IMR-90 (cell line): ENCODE measurements at regions not wholly inside any gene's neighbourhood (a gene's known extent, or its start where the extent isn't known, plus 50 kb on each side); places are given as distances from the start of the nearest gene placed in this dataset.

Experiments
- ATAC-seq: fragments of 200-7000 bp; cut with Tn5 transposase; 2 replicates; pipeline ENCODE4 v1.9.1; 2020; ENCODE audit warnings: low read depth, mild to moderate bottlenecking, moderate library complexity
- BruUV-seq: library from RNA; stranded (reverse); fragments of 400-500 nt; replicated peaks from 2 replicates; lab custom pipeline; 2021; lab: Mats Ljungman, UMichigan
- CTCF ChIA-PET: fragments of 300-600 bp; formaldehyde crosslinking; extraction: SDS; loops from one replicate; lab custom pipeline; 2021; ENCODE audit warnings: antibody characterized with exemption; lab: Yijun Ruan, JAX
- POLR2A ChIA-PET: fragments of 300-600 bp; sonication (Branson Sonifier 250); formaldehyde crosslinking; loops from one replicate; lab custom pipeline; 2022; ENCODE audit warnings: antibody characterized with exemption; ENCODE audit not compliant: unreplicated experiment; lab: Charles Lee
- DNase-seq: peaks from one replicate; pipeline ENCODE4 v3.0.0; 2013
- H2AFZ ChIP-seq: replicated peaks from 2 replicates; pipeline ENCODE3; 2013; ENCODE audit warnings: low read length, mild to moderate bottlenecking; ENCODE audit not compliant: poor library complexity
- H2AK5ac ChIP-seq: 2 replicates; pipeline ENCODE4 v1.6.1; 2013; ENCODE audit warnings: low read depth, low read length, inconsistent platforms
- H2AK9ac ChIP-seq: replicated peaks from 2 replicates; pipeline ENCODE3; 2013; ENCODE audit warnings: mild to moderate bottlenecking, low read depth, low read length, moderate library complexity; ENCODE audit not compliant: poor library complexity
- H2BK120ac ChIP-seq: 2 replicates; pipeline ENCODE4 v1.6.1; 2013; ENCODE audit warnings: low read depth, low read length, inconsistent platforms
- H2BK15ac ChIP-seq: 3 replicates; pipeline ENCODE4 v1.6.1; 2013; ENCODE audit warnings: low read depth, low read length, inconsistent platforms
- H2BK20ac ChIP-seq: 2 replicates; pipeline ENCODE4 v1.6.1; 2013; ENCODE audit warnings: low read depth, mild to moderate bottlenecking, inconsistent platforms, low read length, moderate library complexity
- H2BK5ac ChIP-seq: 2 replicates; pipeline ENCODE4 v1.6.1; 2013; ENCODE audit warnings: mild to moderate bottlenecking, low read depth, low read length, inconsistent platforms; ENCODE audit not compliant: poor library complexity, severe bottlenecking
- H3K14ac ChIP-seq: replicated peaks from 2 replicates; pipeline ENCODE4 v1.6.1; 2013; ENCODE audit warnings: low read depth, low read length, inconsistent platforms
- H3K18ac ChIP-seq: 2 replicates; pipeline ENCODE4 v1.6.1; 2013; ENCODE audit warnings: low read depth, low read length, control low read depth
- H3K23ac ChIP-seq: 2 replicates; pipeline ENCODE4 v1.6.1; 2013; ENCODE audit warnings: low read depth, low read length, inconsistent platforms
- H3K27ac ChIP-seq: 2 replicates; pipeline ENCODE4 v1.5.1; 2013; ENCODE audit warnings: mild to moderate bottlenecking, control low read depth, low read length; ENCODE audit not compliant: insufficient read depth
- H3K27me3 ChIP-seq: 2 replicates; pipeline ENCODE4 v1.6.1; 2013; ENCODE audit warnings: low read length; ENCODE audit not compliant: control insufficient read depth, insufficient read depth
- H3K36me3 ChIP-seq: 2 replicates; pipeline ENCODE4 v1.6.1; 2013; ENCODE audit warnings: low read length, mixed read lengths; ENCODE audit not compliant: control insufficient read depth, insufficient read depth
- H3K4ac ChIP-seq: 2 replicates; pipeline ENCODE4 v1.6.1; 2013; ENCODE audit warnings: low read depth, low read length, inconsistent platforms
- H3K4me1 ChIP-seq: 2 replicates; pipeline ENCODE4 v1.6.1; 2013; ENCODE audit warnings: low read length, mixed read lengths; ENCODE audit not compliant: control insufficient read depth, insufficient read depth
- H3K4me2 ChIP-seq: 2 replicates; pipeline ENCODE4 v1.6.1; 2013; ENCODE audit warnings: low read depth, mild to moderate bottlenecking, control low read depth, low read length, moderate library complexity
- H3K4me3 ChIP-seq: 2 replicates; pipeline ENCODE4 v1.5.1; 2013; ENCODE audit warnings: low read depth, mild to moderate bottlenecking, control low read depth, low read length, moderate library complexity; ENCODE audit not compliant: insufficient read depth
- H3K56ac ChIP-seq: 2 replicates; pipeline ENCODE4 v1.6.1; 2013; ENCODE audit warnings: low read length, inconsistent platforms; ENCODE audit not compliant: insufficient read depth; ENCODE audit errors: extremely low read depth
- H3K79me1 ChIP-seq, 2 experiments: 2 replicates each; pipeline ENCODE4 v1.6.1; 2013; ENCODE audit warnings: low read length in 2 of 2, inconsistent platforms in 1 of 2, low read depth in 1 of 2
- H3K9ac ChIP-seq: 2 replicates; pipeline ENCODE4 v1.6.1; 2013; ENCODE audit warnings: low read depth, low read length, control low read depth
- H3K9me1 ChIP-seq: 2 replicates; pipeline ENCODE4 v1.6.1; 2013; ENCODE audit warnings: low read length, inconsistent platforms; ENCODE audit not compliant: insufficient read depth
- H3K9me3 ChIP-seq: 2 replicates; pipeline ENCODE4 v1.6.1; 2013; ENCODE audit warnings: low read length; ENCODE audit not compliant: control insufficient read depth, insufficient read depth
- H4K20me1 ChIP-seq: 2 replicates; pipeline ENCODE4 v1.6.1; 2013; ENCODE audit warnings: low read length, inconsistent platforms; ENCODE audit not compliant: insufficient read depth
- H4K5ac ChIP-seq: 2 replicates; pipeline ENCODE4 v1.6.1; 2013; ENCODE audit warnings: mild to moderate bottlenecking, low read depth, low read length, control low read depth
- H4K8ac ChIP-seq, 2 experiments: 2 replicates each; pipeline ENCODE4 v1.6.1; 2013; ENCODE audit warnings: low read depth in 2 of 2, low read length in 2 of 2, control low read depth in 1 of 2, inconsistent platforms in 1 of 2
- H4K91ac ChIP-seq: 2 replicates; pipeline ENCODE4 v1.6.1; 2013; ENCODE audit warnings: low read depth, low read length, inconsistent platforms; ENCODE audit not compliant: insufficient read depth
- BHLHE40 ChIP-seq: fragments of 150-350 bp; IDR thresholded peaks from 2 replicates; pipeline ENCODE4 v1.6.1; 2016; ENCODE audit warnings: mild to moderate bottlenecking, low read depth, low read length
- CEBPB ChIP-seq: IDR thresholded peaks from 2 replicates; pipeline ENCODE4 v1.6.1; 2012; ENCODE audit warnings: low read depth, low read length, improper control_type of control experiment
- CHD1 ChIP-seq: IDR thresholded peaks from 2 replicates; pipeline ENCODE4 v1.6.1; 2012; ENCODE audit warnings: low read depth, low read length, improper control_type of control experiment
- CTCF ChIP-seq: conservative IDR thresholded peaks from 2 replicates; pipeline ENCODE4 v1.5.1; 2012; ENCODE audit warnings: mild to moderate bottlenecking, low read depth, low read length, improper control_type of control experiment
- ELK1 ChIP-seq: fragments of 150-350 bp; IDR thresholded peaks from 2 replicates; pipeline ENCODE4 v1.6.1; 2016; ENCODE audit warnings: low read depth, mild to moderate bottlenecking, low read length, moderate library complexity, borderline replicate concordance
- FOS ChIP-seq: fragments of 150-350 bp; IDR thresholded peaks from 2 replicates; pipeline ENCODE4 v1.6.1; 2016; ENCODE audit warnings: low read depth, low read length
- MAFK ChIP-seq: IDR thresholded peaks from 2 replicates; pipeline ENCODE4 v1.6.1; 2012; ENCODE audit warnings: low read depth, low read length, improper control_type of control experiment
- MAZ ChIP-seq: IDR thresholded peaks from 2 replicates; pipeline ENCODE4 v1.6.1; 2012; ENCODE audit warnings: low read depth, mild to moderate bottlenecking, low read length, improper control_type of control experiment, moderate library complexity, borderline replicate concordance
- MXI1 ChIP-seq: IDR thresholded peaks from 2 replicates; pipeline ENCODE4 v1.6.1; 2012; ENCODE audit warnings: low read depth, mild to moderate bottlenecking, low read length, moderate library complexity, borderline replicate concordance
- NFE2L2 ChIP-seq: fragments of 150-350 bp; IDR thresholded peaks from 2 replicates; pipeline ENCODE4 v1.6.1; 2016; ENCODE audit warnings: low read depth, mild to moderate bottlenecking, low read length
- POLR2A ChIP-seq: IDR thresholded peaks from 2 replicates; pipeline ENCODE4 v1.6.1; 2012; ENCODE audit warnings: mild to moderate bottlenecking, low read depth, low read length
- RAD21 ChIP-seq: IDR thresholded peaks from 2 replicates; pipeline ENCODE4 v1.6.1; 2012; ENCODE audit warnings: low read length, improper control_type of control experiment
- RCOR1 ChIP-seq: IDR thresholded peaks from 2 replicates; pipeline ENCODE4 v1.6.1; 2012; ENCODE audit warnings: mild to moderate bottlenecking, low read length, improper control_type of control experiment; ENCODE audit not compliant: insufficient replicate concordance
- RFX5 ChIP-seq: IDR thresholded peaks from 2 replicates; pipeline ENCODE4 v1.8.0; 2012; ENCODE audit warnings: low read depth, mild to moderate bottlenecking, low read length, moderate library complexity
- SMC3 ChIP-seq: fragments of 150-350 bp; IDR thresholded peaks from 2 replicates; pipeline ENCODE4 v1.6.1; 2016; ENCODE audit warnings: low read depth, mild to moderate bottlenecking, antibody characterized with exemption, low read length, moderate library complexity
- USF2 ChIP-seq: fragments of 150-350 bp; IDR thresholded peaks from 2 replicates; pipeline ENCODE4 v1.6.1; 2017; ENCODE audit warnings: mild to moderate bottlenecking, antibody characterized with exemption, low read length, low read depth
- WGBS, 2 experiments: methylation state at CpG; one replicate each; pipeline versions ENCODE4 v1.1.5 to v1.1.7; 2013; ENCODE audit warnings: missing lambda C conversion rate in 2 of 2; ENCODE audit not compliant: insufficient read length in 1 of 2; ENCODE audit errors: extremely low coverage in 2 of 2; 5-methylcytosine and 5-hydroxymethylcytosine counted together
- dilution Hi-C: fragments of 300-500 bp; cut with HindIII; formaldehyde crosslinking; loops from one replicate; pipeline ENCODE4 v1.14.3; 2018; ENCODE audit warnings: low sequenced_read_pairs; ENCODE audit not compliant: unreplicated experiment
- in situ Hi-C: fragments of 300-500 bp; cut with MboI; formaldehyde crosslinking; loops from 3 replicates; pipeline ENCODE4 v1.14.3; 2019; ENCODE audit warnings: low sequenced_read_pairs, inconsistent platforms, mixed read lengths
- intact Hi-C: fragments of 100-400 bp; cut with micrococcal nuclease; formaldehyde crosslinking; loops from 2 replicates; pipeline ENCODE4 v1.10.0; 2022

- Histone ChIP-seq H3K4me2 (no peak overlapping the region), H3K27me3 (no peaks in the 10 kb centered on the region), H2AFZ (no peak overlapping the region), H3K18ac (no peak overlapping the region), H3K14ac (no peak overlapping the region), H4K8ac (no peak overlapping the region), H3K79me1 (no peaks in the 10 kb centered on the region), H4K5ac (no peak overlapping the region), H2AK9ac (no peak overlapping the region), H4K20me1 (no peaks in the 10 kb centered on the region), H4K91ac (no peak overlapping the region), H2BK20ac (no peak overlapping the region), H3K23ac (no peak overlapping the region), H3K4me3 (no peak overlapping the region), H3K4ac (no peak overlapping the region), H2AK5ac (no peak overlapping the region), H2BK120ac (no peak overlapping the region), H2BK5ac (no peak overlapping the region), H3K56ac (no peak overlapping the region), H3K4me1 (no peaks in the 10 kb centered on the region), H2BK15ac (no peak overlapping the region), H3K9me1 (no peaks in the 10 kb centered on the region), H3K9me3 (peaks cover 24% of the 10 kb centered on the region), H3K9ac (no peak overlapping the region), H3K27ac (no peak overlapping the region), H3K36me3 (no peaks in the 10 kb centered on the region)
- in situ Hi-C loops (no loop called here), intact Hi-C loops (no loop called here), dilution Hi-C loops (no loop called here)
- ATAC-seq (no peak), DNase-seq (no peak)
- TF ChIP-seq MAFK (no peak), RCOR1 (no peak), CHD1 (no peak), NFE2L2 (no peak), FOS (no peak), BHLHE40 (no peak), MXI1 (no peak), RFX5 (no peak), USF2 (no peak), RAD21 (no peak), CEBPB (no peak), ELK1 (no peak), SMC3 (no peak), CTCF (no peak), POLR2A (no peak), MAZ (no peak)
- ChIA-PET CTCF (no interaction called here), POLR2A (no interaction called here)
- BruUV-seq: no TSS peak
- WGBS, 2 experiments: no CpG with 5 or more reads among the region's 6 CpGs
Observed at GRCh38 chr18:37762076-37762621, 196.6 kb upstream of the CELF4 start.
